Gastrocnemius medialis (tissue), 4 donors: ENCODE measurements at regions not wholly inside any gene's neighbourhood (a gene's known extent, or its start where the extent isn't known, plus 50 kb on each side); places are given as distances from the start of the nearest gene placed in this dataset.

Experiments used
- CTCF ChIP-seq, 5 experiments: fragments of 450-650 bp in 3 of 5; fragments of 200-600 bp in 2 of 5; sonication (generic) in 2 of 5; IDR thresholded peaks in 4 of 5; conservative IDR thresholded peaks in 1 of 5; 1 replicate in 4 of 5; 2 replicates in 1 of 5; pipeline ENCODE4 v1.5.1; 2016 to 2019; ENCODE audit warnings: antibody characterized with exemption in 5 of 5, mild to moderate bottlenecking in 3 of 5, moderate library complexity in 3 of 5
- POLR2A ChIP-seq, 2 donors: fragments of 450-650 bp; IDR thresholded peaks; one replicate each; pipeline ENCODE4 v1.6.1; 2017; ENCODE audit warnings: antibody characterized with exemption in 2 of 2, mild to moderate bottlenecking in 2 of 2, moderate library complexity in 2 of 2

DNA sequence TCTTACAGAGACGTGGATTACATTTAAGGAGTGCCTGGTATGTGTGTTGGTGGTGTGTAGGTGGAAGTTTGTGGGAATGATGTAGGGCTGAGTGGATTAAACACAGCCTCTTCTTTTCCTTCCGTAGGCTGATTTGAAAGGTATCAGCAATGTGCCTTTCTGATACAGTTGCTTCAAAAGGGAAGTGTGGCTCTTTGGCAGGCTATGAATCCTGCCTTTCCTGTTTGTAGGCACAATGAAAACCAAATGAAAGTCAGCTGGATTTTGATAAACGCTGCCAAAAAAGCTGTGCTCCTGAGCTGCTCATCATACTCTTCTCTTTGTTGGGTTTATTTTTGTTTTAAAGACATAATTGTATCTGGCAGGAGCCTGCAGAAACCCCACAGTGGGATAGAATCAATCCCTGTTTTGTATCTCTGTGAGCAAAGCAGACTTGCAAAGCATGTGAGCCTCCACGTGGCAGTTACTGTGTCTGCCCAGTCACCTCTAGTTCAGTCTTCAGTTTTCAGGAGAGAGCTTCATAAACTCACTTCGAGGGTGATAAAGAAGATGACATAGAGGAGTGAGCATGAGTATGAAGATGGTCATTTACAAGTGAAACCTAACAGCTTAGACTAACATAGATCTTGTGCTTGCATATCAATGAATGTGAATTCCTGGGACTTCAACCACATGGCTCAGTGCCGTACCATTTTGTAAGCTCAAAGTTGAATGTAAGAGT, 655.7 kb upstream of the KIRREL3 start:
- TF ChIP-seq POLR2A (IDR thresholded peaks at IDR 0.05) (no peak), CTCF (IDR thresholded peaks at IDR 0.05 in 4 of 5, conservative IDR thresholded peaks at IDR 0.05 in 1 of 5) (no peak)
